Right lobe of liver (tissue), 4 donors: ENCODE measurements at regions not wholly inside any gene's neighbourhood (a gene's known extent, or its start where the extent isn't known, plus 50 kb on each side); places are given as distances from the start of the nearest gene placed in this dataset.

ENCODE experiments used
- CTCF ChIP-seq, 4 donors: fragments of 200-600 bp in 3 of 4; fragments of 450-650 bp in 1 of 4; IDR thresholded peaks; one replicate each; pipeline versions ENCODE4 v1.5.1 to v1.8.0; 2016 to 2022; ENCODE audit warnings: antibody characterized with exemption in 4 of 4, mild to moderate bottlenecking in 2 of 4
- POLR2A ChIP-seq: fragments of 450-650 bp; IDR thresholded peaks from one replicate; pipeline ENCODE4 v1.6.1; 2017; ENCODE audit warnings: antibody characterized with exemption, mild to moderate bottlenecking
- donor health status: DM: no; HTN: no; CAD: no.
- donor health status: DM: no; HTN: no; CAD: no.
- donor health status: DM: no; HTN: yes; CAD: no.

- TF ChIP-seq CTCF (IDR thresholded peaks at IDR 0.05) (no peak), POLR2A (no peak)
Observed at GRCh38 chr2:20532634-20533437, 86.0 kb downstream of the RHOB start.
